ENCODE measurements at regions not wholly inside any gene's neighbourhood (a gene's known extent, or its start where the extent isn't known, plus 50 kb on each side); places are given as distances from the start of the nearest gene placed in this dataset.

DNA sequence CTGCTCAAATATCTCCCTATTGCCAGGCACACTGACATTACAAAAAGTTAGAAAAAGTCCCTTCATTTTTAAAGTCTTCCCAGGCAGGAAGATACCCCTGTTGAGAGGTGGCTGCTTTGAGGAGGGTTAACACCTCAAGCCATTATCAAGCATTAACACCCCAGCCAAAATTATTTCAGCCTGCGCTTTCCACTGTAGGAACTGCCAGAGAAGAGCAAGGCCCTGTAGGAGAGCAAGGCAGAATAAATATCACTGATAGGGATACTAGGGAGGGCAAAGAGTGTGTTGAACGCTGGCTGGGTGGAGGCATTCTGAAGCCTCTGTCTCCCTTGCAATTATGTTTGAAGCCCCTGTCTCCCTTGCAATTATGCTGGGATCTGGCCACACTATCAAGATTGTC, 1020.7 kb upstream of the CELF4 start:
- Histone ChIP-seq H3K4me1 (ENCODE audit: control insufficient read depth in 1 of 2, low read depth in 2 of 2) (no peaks in the 10 kb centered on the region), H3K9me3 (no peaks in the 10 kb centered on the region), H3K4me3 (no peak overlapping the region), H3K27me3 (replicated peaks; ENCODE audit: insufficient read depth) (no peaks in the 10 kb centered on the region), H3K36me3 (no peaks in the 10 kb centered on the region), H3K27ac (no peak overlapping the region)
- ATAC-seq (ENCODE audit: insufficient number of reproducible peaks, low FRiP score, low read depth): no peak
- no peak for DNase-seq (ENCODE audit: low spot score)
- TF ChIP-seq, protein P1, sequence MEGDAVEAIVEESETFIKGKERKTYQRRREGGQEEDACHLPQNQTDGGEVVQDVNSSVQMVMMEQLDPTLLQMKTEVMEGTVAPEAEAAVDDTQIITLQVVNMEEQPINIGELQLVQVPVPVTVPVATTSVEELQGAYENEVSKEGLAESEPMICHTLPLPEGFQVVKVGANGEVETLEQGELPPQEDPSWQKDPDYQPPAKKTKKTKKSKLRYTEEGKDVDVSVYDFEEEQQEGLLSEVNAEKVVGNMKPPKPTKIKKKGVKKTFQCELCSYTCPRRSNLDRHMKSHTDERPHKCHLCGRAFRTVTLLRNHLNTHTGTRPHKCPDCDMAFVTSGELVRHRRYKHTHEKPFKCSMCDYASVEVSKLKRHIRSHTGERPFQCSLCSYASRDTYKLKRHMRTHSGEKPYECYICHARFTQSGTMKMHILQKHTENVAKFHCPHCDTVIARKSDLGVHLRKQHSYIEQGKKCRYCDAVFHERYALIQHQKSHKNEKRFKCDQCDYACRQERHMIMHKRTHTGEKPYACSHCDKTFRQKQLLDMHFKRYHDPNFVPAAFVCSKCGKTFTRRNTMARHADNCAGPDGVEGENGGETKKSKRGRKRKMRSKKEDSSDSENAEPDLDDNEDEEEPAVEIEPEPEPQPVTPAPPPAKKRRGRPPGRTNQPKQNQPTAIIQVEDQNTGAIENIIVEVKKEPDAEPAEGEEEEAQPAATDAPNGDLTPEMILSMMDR (IDR thresholded peaks at IDR 0.05): no peak

DNA sequence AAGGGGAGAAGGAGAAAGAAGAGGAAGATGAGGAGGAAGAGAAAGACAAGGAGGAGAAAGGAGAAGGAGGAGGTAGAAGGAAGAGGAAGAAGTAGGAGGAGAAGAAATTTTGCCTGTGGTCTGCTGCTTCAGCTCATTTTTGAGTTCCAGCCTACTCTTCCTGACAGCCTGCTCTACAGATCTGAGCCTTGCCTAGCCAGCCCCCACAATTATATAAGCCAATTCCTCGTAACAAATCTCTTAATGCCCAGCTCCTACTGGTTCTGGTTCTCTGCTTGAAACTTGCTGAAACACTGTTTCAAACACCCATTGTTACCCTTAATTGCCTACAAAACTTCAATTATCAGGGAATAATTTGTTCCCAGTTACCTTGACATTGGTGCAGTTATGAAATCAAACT, 1014.2 kb upstream of the CELF4 start:
- ATAC-seq (ENCODE audit: insufficient number of reproducible peaks, low FRiP score, low read depth): no peak

DNA sequence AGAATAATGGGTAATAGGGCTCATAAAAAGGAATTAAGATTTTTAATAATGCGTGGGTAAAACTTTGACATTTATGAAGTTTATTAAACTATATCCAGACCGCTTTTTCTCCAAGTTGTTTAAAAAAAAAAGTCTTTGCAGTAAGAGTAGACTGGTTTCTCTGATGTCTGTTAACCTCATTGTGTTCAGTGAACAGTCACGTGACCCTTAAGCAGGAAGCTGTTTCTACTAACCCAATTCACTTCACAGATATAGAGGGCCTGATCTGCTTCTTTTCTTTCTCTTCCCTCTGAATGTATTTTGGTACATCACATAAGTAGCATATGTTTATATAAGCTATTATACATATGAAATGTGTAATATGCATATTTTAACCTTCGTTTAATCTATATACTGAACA, 1011.3 kb upstream of the CELF4 start:
- H3K9me3 ChIP-seq: no peaks in the 10 kb centered on the region
- no peaks in the 10 kb centered on the region for H3K36me3 ChIP-seq
- H3K4me3 ChIP-seq: no peak overlapping the region
- ATAC-seq (ENCODE audit: insufficient number of reproducible peaks, low FRiP score, low read depth) (no peak), DNase-seq (ENCODE audit: low spot score) (no peak)
- H3K4me1 ChIP-seq (ENCODE audit: control insufficient read depth in 1 of 2, low read depth in 2 of 2): no peaks in the 10 kb centered on the region
- no peaks in the 10 kb centered on the region for H3K27me3 ChIP-seq (replicated peaks; ENCODE audit: insufficient read depth)
- TF ChIP-seq, protein P1 (IDR thresholded peaks at IDR 0.05): no peak
- no peak overlapping the region for H3K27ac ChIP-seq

More for the DNA sequence above, 1014.2 kb upstream of the CELF4 start:
- Histone ChIP-seq H3K4me3 (no peak overlapping the region), H3K9me3 (no peaks in the 10 kb centered on the region), H3K36me3 (no peaks in the 10 kb centered on the region), H3K27me3 (replicated peaks; ENCODE audit: insufficient read depth) (no peaks in the 10 kb centered on the region), H3K27ac (no peak overlapping the region), H3K4me1 (ENCODE audit: control insufficient read depth in 1 of 2, low read depth in 2 of 2) (no peaks in the 10 kb centered on the region)
- TF ChIP-seq, protein P1 (IDR thresholded peaks at IDR 0.05): no peak
- DNase-seq (ENCODE audit: low spot score): no peak

DNA sequence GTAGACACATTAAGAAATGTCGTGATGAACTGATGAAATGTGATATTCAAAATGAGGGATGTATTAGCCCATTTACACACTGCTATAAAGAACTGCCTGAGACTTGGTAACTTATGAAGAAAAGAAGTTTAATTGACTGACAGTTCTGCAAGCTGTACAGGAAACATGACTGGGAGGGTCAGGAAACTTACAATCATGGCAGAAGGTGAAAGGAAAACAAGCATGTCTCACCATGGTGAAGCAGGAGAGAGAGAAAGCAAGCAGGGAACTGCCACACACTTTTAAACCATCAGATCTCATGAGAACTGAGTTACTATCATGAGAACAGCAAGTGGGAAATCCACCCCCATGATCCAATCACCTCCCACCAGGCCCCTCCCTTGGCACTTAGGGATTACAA, 1010.8 kb upstream of the CELF4 start:
- ATAC-seq (ENCODE audit: insufficient number of reproducible peaks, low FRiP score, low read depth): no peak
- H3K36me3 ChIP-seq: no peaks in the 10 kb centered on the region

DNA sequence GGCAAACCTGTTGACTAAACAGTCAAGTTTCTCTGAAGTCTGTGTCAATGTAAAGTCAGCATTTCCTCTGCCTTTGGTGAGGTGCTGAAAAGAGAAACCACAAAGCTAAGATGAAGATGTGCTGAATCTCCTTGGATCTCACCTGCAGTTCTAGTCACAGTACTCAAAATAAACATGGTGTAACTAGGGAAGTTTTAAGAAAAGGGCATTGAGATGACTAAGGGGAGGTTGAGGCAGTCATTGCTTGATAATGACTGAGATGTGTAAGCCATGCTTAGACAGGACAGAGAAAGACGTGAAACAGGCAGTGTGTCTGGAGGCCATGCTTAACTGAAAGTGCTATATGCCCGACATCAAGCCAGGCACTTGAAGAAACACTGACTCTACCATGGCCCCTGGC, 1010.0 kb upstream of the CELF4 start:
- ATAC-seq (ENCODE audit: insufficient number of reproducible peaks, low FRiP score, low read depth) (no peak), DNase-seq (ENCODE audit: low spot score) (no peak)
- no peak overlapping the region for H3K27ac ChIP-seq
- no peaks in the 10 kb centered on the region for H3K36me3 ChIP-seq
- H3K27me3 ChIP-seq (replicated peaks; ENCODE audit: insufficient read depth): no peaks in the 10 kb centered on the region
- H3K9me3 ChIP-seq: no peaks in the 10 kb centered on the region
- no peak overlapping the region for H3K4me3 ChIP-seq
- TF ChIP-seq, protein P1 (IDR thresholded peaks at IDR 0.05): no peak
- H3K4me1 ChIP-seq (ENCODE audit: control insufficient read depth in 1 of 2, low read depth in 2 of 2): no peaks in the 10 kb centered on the region

More for the DNA sequence above, 1010.8 kb upstream of the CELF4 start:
- no peak overlapping the region for H3K4me3 ChIP-seq
- no peak for DNase-seq (ENCODE audit: low spot score)
- no peaks in the 10 kb centered on the region for H3K27me3 ChIP-seq (replicated peaks; ENCODE audit: insufficient read depth)
- TF ChIP-seq, protein P1 (IDR thresholded peaks at IDR 0.05): no peak
- no peaks in the 10 kb centered on the region for H3K4me1 ChIP-seq (ENCODE audit: control insufficient read depth in 1 of 2, low read depth in 2 of 2)
- no peak overlapping the region for H3K27ac ChIP-seq
- H3K9me3 ChIP-seq: no peaks in the 10 kb centered on the region
